D721Med (cell line): ENCODE measurements at regions not wholly inside any gene's neighbourhood (a gene's known extent, or its start where the extent isn't known, plus 50 kb on each side); places are given as distances from the start of the nearest gene placed in this dataset.

Source experiments
- DNase-seq: peaks from one replicate; pipeline ENCODE4 v3.0.0; 2011; ENCODE audit warnings: low spot score; ENCODE audit not compliant: insufficient read length
- FAIRE-seq: peaks from 2 replicates; lab custom pipeline; 2011; peaks lifted over from hg19 to GRCh38; lab: Jason Lieb, UNC
- CTCF ChIP-seq: IDR thresholded peaks from 2 replicates; pipeline ENCODE4 v1.5.1; 2012; ENCODE audit warnings: mild to moderate bottlenecking, control low read depth; ENCODE audit not compliant: insufficient read depth; ENCODE audit errors: missing control alignments

GRCh38 chr20:40785346-40785745 lies 96.3 kb upstream of the MAFB start:
- DNase-seq (no peak), FAIRE-seq (no peak)
- no peak for TF ChIP-seq CTCF

- FAIRE-seq: no peak
- no peak for DNase-seq
- TF ChIP-seq CTCF: no peak
Measured at GRCh38 chr20:40786336-40786735, 97.3 kb upstream of the MAFB start.

GRCh38 chr20:40787941-40788340 lies 98.9 kb upstream of the MAFB start:
- TF ChIP-seq CTCF: no peak
- no peak for DNase-seq
- FAIRE-seq: no peak

GRCh38 chr20:40797425-40797824 lies 108.4 kb upstream of the MAFB start:
- no peak for FAIRE-seq
- TF ChIP-seq CTCF: peak; percentile 47
- DNase-seq: no peak

- DNase-seq (no peak), FAIRE-seq (no peak)
- no peak for TF ChIP-seq CTCF
Measured at GRCh38 chr20:40798066-40798465, 109.0 kb upstream of the MAFB start.

GRCh38 chr20:40802886-40803285 lies 113.8 kb upstream of the MAFB start:
- FAIRE-seq (no peak), DNase-seq (no peak)
- no peak for TF ChIP-seq CTCF

GRCh38 chr20:40803381-40803780 lies 114.3 kb upstream of the MAFB start:
- FAIRE-seq: no peak
- DNase-seq: no peak
- TF ChIP-seq CTCF: no peak
